ENCODE measurements at regions not wholly inside any gene's neighbourhood (a gene's known extent, or its start where the extent isn't known, plus 50 kb on each side); places are given as distances from the start of the nearest gene placed in this dataset.

DNA sequence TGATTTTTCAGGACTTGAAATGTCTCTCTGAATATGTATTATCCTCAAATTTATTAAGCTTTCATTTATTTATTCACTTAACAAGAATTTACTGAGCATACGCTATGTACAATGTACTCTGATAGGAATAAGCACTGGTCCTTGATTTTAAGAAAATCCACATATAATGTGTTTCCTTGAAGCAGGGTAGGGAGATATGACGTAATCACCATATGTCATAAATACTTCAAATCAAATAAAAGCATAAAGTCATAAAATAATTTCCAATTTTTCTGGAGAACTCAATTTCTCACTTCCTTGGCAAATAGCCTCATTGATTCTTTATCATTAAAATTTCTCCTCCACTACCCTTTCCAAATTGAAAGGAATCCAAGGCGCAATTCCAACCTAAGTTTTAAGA is 177.8 kb upstream of the GAP43 start:
- in situ Hi-C loops (cut with HindIII; ENCODE audit: low sequenced_read_pairs): no loop called here

- in situ Hi-C loops (cut with HindIII; ENCODE audit: low sequenced_read_pairs): no loop called here
Observed at GRCh38 chr3:115448851-115449250, 174.5 kb upstream of the GAP43 start.

- in situ Hi-C loops (cut with HindIII; ENCODE audit: low sequenced_read_pairs): no loop called here
Observed at GRCh38 chr3:115450036-115450435, 173.3 kb upstream of the GAP43 start.

DNA sequence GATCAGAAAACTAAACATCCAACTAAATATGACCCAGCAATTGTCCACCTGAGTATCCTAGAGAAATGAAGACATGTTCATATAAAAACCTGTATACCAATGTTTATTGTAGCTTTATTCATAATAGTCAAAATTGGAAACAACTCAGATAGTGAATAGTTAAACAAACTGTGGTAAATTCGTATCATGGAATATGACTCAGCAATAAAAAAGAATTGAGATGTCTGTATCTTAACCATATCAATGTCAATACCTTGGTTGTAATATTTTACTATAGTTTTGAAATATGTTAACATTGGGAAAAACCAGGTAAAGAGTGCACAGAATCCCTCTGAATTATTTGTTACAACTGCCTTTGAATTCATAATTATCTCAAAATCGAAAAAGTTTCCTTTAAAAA is 159.3 kb upstream of the GAP43 start:
- in situ Hi-C loops (cut with HindIII; ENCODE audit: low sequenced_read_pairs): no loop called here

DNA sequence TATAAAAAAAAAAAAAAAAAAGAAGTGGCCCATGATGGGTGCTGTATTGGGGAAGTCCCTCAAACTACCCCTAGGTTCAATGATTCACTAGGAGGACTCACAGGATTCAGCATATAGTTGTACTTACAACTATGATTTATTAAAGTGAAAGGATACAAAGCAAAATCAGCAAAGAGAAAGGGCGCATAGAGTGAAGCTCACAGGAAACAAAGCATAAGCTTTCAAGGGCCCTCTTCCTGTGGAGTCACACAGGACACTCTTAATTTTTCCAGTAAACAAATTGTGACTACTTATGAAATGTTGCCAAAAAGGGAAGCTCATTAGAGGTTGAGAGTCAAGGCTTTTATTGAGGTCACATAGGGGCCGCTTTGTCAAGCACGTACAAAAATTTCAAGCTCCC is 153.7 kb upstream of the GAP43 start:
- in situ Hi-C loops (cut with HindIII; ENCODE audit: low sequenced_read_pairs): no loop called here

GRCh38 chr3:115470254-115470653 is 153.1 kb upstream of the GAP43 start:
- in situ Hi-C loops (cut with HindIII; ENCODE audit: low sequenced_read_pairs): no loop called here

DNA sequence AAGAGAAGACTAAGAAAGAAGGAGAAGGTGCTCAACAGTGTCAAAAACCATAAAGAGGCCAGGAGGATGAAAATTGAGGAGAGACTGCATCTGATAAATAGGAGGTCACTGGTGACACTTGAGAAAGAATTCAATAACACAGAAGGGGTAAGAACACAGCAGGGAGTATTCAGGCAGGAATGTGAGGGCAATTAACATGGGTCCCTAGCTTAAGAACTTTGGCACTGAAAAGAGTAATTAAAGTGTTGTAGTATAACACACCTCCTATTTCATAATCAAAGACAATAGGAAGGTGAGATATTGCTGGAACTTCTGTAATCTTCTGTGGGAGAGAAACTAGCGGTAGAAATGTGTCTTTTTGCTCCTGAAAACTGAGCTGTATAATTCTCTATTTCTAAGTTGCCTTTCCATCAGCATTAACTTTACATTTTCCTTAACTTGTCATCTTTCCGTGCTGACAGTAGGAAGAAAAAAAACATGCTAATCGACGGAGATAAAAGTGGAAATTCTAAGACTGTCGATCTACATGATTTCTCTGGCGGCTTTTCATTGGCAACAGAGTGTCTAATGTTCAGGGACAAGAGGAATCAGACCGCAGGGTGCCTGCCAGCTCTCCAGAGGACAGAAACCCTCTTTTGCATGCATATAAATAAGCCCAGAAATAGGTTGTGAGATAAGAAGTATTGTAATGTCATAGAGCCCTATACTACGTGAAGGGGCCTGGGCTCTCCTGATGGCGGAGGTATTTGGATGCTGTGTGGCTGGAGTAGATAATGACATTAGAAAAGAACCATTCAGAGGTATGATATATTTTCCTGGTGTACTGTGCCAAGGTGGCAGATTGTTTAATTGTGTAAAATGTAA is 147.9 kb upstream of the GAP43 start:
- in situ Hi-C loops (cut with HindIII; ENCODE audit: low sequenced_read_pairs): no loop called here

- in situ Hi-C loops (cut with HindIII; ENCODE audit: low sequenced_read_pairs): no loop called here
Observed at GRCh38 chr3:115476472-115476871, 146.8 kb upstream of the GAP43 start.

DNA sequence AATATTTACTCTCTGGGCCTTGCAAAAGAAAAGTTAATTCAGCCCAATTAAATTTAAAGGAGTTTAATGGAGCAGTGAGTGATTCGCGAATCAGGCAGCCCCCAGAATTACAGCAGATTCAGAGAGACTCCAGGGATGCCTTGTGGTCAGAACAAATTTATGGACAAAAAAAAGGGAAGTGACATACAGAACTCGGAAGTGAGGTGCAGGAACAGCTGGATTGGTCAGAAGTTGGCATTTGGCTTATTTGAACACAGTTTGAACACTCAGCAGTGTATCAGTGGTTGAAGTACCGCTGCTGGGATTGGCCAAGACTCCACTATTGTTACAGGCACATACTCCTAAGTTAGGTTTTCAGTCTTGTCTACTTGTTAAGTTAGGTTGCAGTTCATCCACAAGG is 145.0 kb upstream of the GAP43 start:
- in situ Hi-C loops (cut with HindIII; ENCODE audit: low sequenced_read_pairs): no loop called here

- in situ Hi-C loops (cut with HindIII; ENCODE audit: low sequenced_read_pairs): no loop called here
Observed at GRCh38 chr3:115486880-115487279, 136.4 kb upstream of the GAP43 start.

GRCh38 chr3:115487968-115488367 is 135.3 kb upstream of the GAP43 start:
- in situ Hi-C loops (cut with HindIII; ENCODE audit: low sequenced_read_pairs): no loop called here

- in situ Hi-C loops (cut with HindIII; ENCODE audit: low sequenced_read_pairs): no loop called here
Observed at GRCh38 chr3:115488409-115488808, 134.9 kb upstream of the GAP43 start.

- in situ Hi-C loops (cut with HindIII; ENCODE audit: low sequenced_read_pairs): no loop called here
Observed at GRCh38 chr3:115494826-115495225, 128.5 kb upstream of the GAP43 start.

- in situ Hi-C loops (cut with HindIII; ENCODE audit: low sequenced_read_pairs): no loop called here
Observed at GRCh38 chr3:115498421-115498820, 124.9 kb upstream of the GAP43 start.

DNA sequence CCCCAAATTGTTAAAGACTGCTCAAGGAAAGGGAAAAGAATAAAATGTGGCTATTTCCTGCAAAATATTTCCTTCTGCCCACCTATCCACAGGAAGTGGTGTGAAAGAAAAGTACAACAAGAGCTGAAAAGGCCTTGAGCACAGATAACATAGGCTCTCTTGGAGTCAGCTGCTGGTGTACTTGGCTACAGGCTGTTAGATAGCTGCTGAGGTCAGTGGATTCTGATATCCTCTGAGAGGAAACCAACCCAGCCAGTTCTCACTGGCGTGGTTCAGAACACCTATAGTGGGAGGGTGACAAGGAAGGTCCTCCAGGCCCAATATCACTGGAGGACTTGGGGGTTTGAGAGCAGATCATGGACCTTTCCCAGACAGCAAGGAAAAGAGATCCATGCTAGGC is 124.4 kb upstream of the GAP43 start:
- in situ Hi-C loops (cut with HindIII; ENCODE audit: low sequenced_read_pairs): no loop called here

DNA sequence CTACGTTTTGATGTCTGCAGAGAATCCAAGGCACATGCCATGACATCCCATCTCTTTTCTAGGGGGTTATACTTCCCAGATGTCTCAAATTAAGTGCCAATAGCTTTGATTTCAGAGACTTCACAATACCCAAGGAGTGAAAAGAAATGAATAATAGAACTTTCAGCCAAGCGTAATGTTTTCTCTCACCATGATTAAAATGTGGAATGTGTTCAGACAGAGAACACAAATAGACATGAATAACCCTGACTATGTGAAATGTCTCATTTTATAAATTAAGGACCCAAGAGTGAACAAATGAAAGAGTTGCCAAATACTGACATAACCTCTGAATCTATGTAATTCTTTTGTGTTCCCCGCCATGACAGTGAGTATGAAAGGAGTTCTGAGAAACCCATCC is 123.6 kb upstream of the GAP43 start:
- in situ Hi-C loops (cut with HindIII; ENCODE audit: low sequenced_read_pairs): no loop called here

DNA sequence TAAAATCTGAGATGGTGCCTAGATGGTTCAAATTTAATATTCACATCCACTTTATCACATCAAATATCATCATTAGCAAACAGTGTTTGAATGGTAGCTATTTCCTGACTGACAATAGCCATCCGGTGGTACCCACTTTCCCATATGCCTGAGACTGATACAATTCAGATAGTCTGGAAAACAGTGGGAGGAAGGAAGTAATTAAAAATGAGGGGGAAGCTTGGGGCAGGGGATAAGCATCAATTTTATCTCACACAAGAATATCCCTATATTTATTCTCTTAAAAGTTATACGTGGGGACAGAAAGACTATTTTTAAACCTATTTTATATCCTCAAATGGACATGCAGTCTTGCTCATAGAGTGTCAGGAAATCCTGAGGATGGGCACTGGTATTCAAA is 122.5 kb upstream of the GAP43 start:
- in situ Hi-C loops (cut with HindIII; ENCODE audit: low sequenced_read_pairs): no loop called here

- in situ Hi-C loops (cut with HindIII; ENCODE audit: low sequenced_read_pairs): no loop called here
Observed at GRCh38 chr3:115502128-115502527, 121.2 kb upstream of the GAP43 start.

DNA sequence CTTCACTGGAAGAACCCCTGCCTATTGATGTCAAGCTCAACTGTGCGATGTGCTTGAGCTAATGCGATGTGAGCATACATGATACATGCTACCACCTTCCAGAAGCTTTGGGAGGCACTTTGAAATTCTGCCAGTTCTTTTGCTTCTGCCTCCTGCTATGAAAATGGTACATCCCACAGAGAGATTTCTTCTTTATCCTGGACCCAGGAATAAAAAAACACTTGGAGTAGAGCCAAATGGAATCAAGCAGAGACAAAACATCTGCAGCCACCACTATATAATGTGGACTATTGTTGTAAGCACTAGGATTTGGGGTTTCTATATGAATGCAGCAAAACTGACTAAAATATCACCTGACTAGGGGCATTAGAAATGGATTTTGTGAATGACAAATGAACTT is 119.9 kb upstream of the GAP43 start:
- in situ Hi-C loops (cut with HindIII; ENCODE audit: low sequenced_read_pairs): no loop called here

DNA sequence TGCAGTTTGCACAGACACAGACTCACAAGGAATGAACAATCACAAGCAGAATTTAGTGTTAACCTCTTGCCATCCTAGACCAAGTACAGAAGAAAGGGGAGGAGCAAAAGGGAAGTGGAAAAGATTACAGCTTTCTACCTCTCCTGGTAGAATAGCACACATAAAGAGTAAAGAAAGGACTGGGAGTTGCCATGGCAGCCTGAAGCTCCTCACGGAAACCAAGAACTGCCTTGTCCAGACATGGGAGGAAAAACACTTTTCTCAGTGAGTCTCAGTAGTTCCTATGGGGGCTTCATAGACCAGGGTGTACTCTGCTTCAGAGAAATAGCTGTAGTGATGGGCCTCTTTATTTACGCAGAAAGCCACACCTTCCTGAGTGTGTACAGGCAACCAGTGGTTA is 114.7 kb upstream of the GAP43 start:
- in situ Hi-C loops (cut with HindIII; ENCODE audit: low sequenced_read_pairs): no loop called here

DNA sequence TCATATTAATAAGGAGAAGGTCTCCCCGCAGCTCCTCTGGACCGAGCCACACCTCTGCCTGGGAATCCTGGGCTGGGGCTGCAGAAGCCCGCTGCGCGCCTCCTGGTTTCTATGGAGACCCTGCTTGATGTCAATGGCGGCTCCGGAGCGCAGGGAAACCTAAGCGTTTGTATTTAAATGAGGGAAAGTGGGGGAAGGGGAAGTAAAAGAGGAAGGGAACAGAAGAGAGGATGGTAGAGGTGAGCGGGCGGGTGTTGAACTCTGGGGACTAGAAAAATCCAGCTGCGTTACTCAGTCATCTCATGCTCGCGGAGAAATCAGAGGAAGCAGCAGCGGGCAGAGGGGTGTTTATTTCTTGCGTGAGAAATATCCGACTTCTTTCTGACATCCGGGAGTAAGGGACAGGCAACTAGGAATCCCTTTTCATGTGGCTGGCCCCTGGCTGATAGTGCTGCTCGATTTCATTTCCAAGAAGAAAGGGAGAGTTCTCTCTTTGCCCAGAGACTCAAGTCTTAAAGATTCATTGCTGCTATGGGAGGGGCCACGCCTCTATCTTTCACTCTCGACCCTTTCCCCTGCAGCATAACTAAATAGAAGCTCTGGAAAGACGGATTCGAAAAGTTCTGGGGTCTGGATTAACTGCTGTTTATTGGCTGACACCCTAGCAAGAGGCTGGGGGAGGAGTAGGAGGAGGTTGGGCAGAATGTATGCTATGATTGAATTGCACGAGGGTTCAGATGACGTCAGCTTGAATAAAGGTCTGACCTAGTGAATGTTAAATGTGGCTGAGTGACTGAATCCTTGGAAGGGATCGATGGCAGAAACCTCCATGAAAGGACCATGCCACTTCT is 110.5 kb upstream of the GAP43 start:
- in situ Hi-C loops (cut with HindIII; ENCODE audit: low sequenced_read_pairs): no loop called here

- in situ Hi-C loops (cut with HindIII; ENCODE audit: low sequenced_read_pairs): no loop called here
Observed at GRCh38 chr3:115513416-115513800, 109.9 kb upstream of the GAP43 start.

Data from endothelial cell of hepatic sinusoid (primary cell).